Adrenal gland (tissue), 9 donors: ENCODE measurements at regions not wholly inside any gene's neighbourhood (a gene's known extent, or its start where the extent isn't known, plus 50 kb on each side); places are given as distances from the start of the nearest gene placed in this dataset.

Experiments used
- DNase-seq, 7 donors: peaks; one replicate each; pipeline ENCODE4 v3.0.0-alpha.2; 2019 to 2020
- H3K27ac ChIP-seq, 5 donors: fragments of 200-600 bp; sonication (generic) in 4 of 5; 1 replicate in 3 of 5; 2 replicates in 2 of 5; pipeline versions ENCODE4 v1.5.1 to v1.8.0; 2016 to 2020; ENCODE audit warnings: mild to moderate bottlenecking in 1 of 5
- H3K27me3 ChIP-seq: fragments of 200-600 bp; 2 replicates; pipeline ENCODE4 v1.8.0; 2021
- H3K36me3 ChIP-seq, 2 donors: fragments of 200-600 bp; replicated peaks in 1 of 2; 1 replicate in 1 of 2; 2 replicates in 1 of 2; pipeline versions ENCODE4 v1.5.1 to v1.8.0; 2018 to 2022
- H3K4me1 ChIP-seq, 2 donors: fragments of 200-600 bp; replicated peaks in 1 of 2; 1 replicate in 1 of 2; 2 replicates in 1 of 2; pipeline versions ENCODE4 v1.5.1 to v1.8.0; 2018 to 2021
- H3K4me3 ChIP-seq, 4 donors: fragments of 200-600 bp; sonication (generic) in 3 of 4; one replicate each; pipeline ENCODE4 v1.5.1; 2016 to 2018
- H3K9me3 ChIP-seq, 3 donors: fragments of 200-600 bp; sonication (generic) in 1 of 3; replicated peaks in 1 of 3; 1 replicate in 2 of 3; 2 replicates in 1 of 3; pipeline versions ENCODE4 v1.5.1 to v1.8.0; 2016 to 2021
- POLR2A ChIP-seq, 2 donors: fragments of 450-650 bp; IDR thresholded peaks; one replicate each; pipeline ENCODE4 v1.6.1; 2017; ENCODE audit warnings: antibody characterized with exemption in 2 of 2, mild to moderate bottlenecking in 2 of 2, moderate library complexity in 1 of 2
- WGBS, 4 donors: extraction: QIAGEN DNeasy Blood & Tissue Kit in 2 of 4; methylation state at CpG; one replicate each; pipeline versions ENCODE4 v1.1.5 to v1.1.7; 2013 to 2017; 5-methylcytosine and 5-hydroxymethylcytosine counted together
- intact Hi-C, 2 donors: fragments of 100-400 bp; cut with DNase I; formaldehyde crosslinking; loops; one replicate each; pipeline versions ENCODE4 v1.14.1 to v1.15.0; 2022 to 2023
- TF ChIP-seq, protein P1 (sequence below), 6 experiments: fragments of 450-650 bp in 4 of 6; fragments of 200-600 bp in 2 of 6; sonication (generic) in 1 of 6; IDR thresholded peaks; 1 replicate in 5 of 6; 2 replicates in 1 of 6; pipeline versions ENCODE4 v1.5.1 to v1.8.0; 2016 to 2021; ENCODE audit warnings: antibody characterized with exemption in 6 of 6, mild to moderate bottlenecking in 2 of 6, moderate library complexity in 1 of 6
- donor health status: healthy with polysubstance abuse.
- donor health status: Bipolar disorder and iron deficiency.
- donor health status: DM: yes; HTN: yes; CAD: no.
- donor health status: DM: no; HTN: no; CAD: no.
- donor health status: DM: no; HTN: no; CAD: no.

- no peak for DNase-seq
- Histone ChIP-seq H3K27ac (no peak overlapping the region), H3K36me3 (no peaks in the 10 kb centered on the region), H3K27me3 (no peaks in the 10 kb centered on the region), H3K4me3 (no peak overlapping the region), H3K4me1 (no peaks in the 10 kb centered on the region), H3K9me3 (no peaks in the 10 kb centered on the region)
- intact Hi-C loops: no loop called here
- TF ChIP-seq, protein P1, sequence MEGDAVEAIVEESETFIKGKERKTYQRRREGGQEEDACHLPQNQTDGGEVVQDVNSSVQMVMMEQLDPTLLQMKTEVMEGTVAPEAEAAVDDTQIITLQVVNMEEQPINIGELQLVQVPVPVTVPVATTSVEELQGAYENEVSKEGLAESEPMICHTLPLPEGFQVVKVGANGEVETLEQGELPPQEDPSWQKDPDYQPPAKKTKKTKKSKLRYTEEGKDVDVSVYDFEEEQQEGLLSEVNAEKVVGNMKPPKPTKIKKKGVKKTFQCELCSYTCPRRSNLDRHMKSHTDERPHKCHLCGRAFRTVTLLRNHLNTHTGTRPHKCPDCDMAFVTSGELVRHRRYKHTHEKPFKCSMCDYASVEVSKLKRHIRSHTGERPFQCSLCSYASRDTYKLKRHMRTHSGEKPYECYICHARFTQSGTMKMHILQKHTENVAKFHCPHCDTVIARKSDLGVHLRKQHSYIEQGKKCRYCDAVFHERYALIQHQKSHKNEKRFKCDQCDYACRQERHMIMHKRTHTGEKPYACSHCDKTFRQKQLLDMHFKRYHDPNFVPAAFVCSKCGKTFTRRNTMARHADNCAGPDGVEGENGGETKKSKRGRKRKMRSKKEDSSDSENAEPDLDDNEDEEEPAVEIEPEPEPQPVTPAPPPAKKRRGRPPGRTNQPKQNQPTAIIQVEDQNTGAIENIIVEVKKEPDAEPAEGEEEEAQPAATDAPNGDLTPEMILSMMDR (IDR thresholded peaks at IDR 0.05): no peak
- no peak for TF ChIP-seq POLR2A (IDR thresholded peaks at IDR 0.05)
- WGBS, 4 donors: 86 to 91% (median 87%) methylated on average over 5 of the region's 5 CpGs
Observed at GRCh38 chr7:16299853-16300252, 121.5 kb downstream of the CRPPA start.

DNA sequence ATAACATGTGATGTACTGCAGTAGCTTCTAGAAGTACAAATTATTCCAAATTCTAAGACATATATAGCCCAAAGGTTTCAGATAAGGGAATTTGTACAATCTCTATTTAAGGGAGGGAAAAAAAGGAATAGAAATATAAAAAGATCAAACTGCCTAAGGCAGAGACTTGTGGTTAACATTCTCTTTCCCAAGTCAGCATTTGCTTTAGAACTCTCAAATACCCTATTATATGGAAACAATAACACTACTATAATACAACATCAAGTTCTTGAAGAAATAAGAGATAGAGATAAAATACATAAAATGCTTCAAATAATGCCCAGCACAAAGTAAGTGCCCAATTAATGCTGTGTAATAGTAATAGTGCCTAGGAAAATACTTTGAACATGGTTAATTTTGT, 123.1 kb downstream of the CRPPA start:
- TF ChIP-seq POLR2A (IDR thresholded peaks at IDR 0.05): no peak
- TF ChIP-seq, protein P1 (IDR thresholded peaks at IDR 0.05): no peak
- no peak overlapping the region for H3K4me3 ChIP-seq
- no peak for DNase-seq
- intact Hi-C loops: no loop called here
- H3K27me3 ChIP-seq: no peaks in the 10 kb centered on the region
- H3K36me3 ChIP-seq: no peaks in the 10 kb centered on the region
- no peak overlapping the region for H3K27ac ChIP-seq
- no peaks in the 10 kb centered on the region for H3K4me1 ChIP-seq
- no peaks in the 10 kb centered on the region for H3K9me3 ChIP-seq

- H3K36me3 ChIP-seq: no peaks in the 10 kb centered on the region
- TF ChIP-seq POLR2A (IDR thresholded peaks at IDR 0.05): no peak
- TF ChIP-seq, protein P1 (IDR thresholded peaks at IDR 0.05): no peak
- no peak for DNase-seq
- H3K9me3 ChIP-seq: no peaks in the 10 kb centered on the region
- no peaks in the 10 kb centered on the region for H3K27me3 ChIP-seq
- H3K4me1 ChIP-seq: no peaks in the 10 kb centered on the region
- no peak overlapping the region for H3K4me3 ChIP-seq
- intact Hi-C loops: no loop called here
- H3K27ac ChIP-seq: no peak overlapping the region
- 32 to 39% (median 37%) methylated on average over 2 of the region's 2 CpGs for WGBS, 4 donors
Observed at GRCh38 chr7:16295558-16295957, 125.8 kb downstream of the CRPPA start.

GRCh38 chr7:16293669-16294425, 127.5 kb downstream of the CRPPA start:
- no peaks in the 10 kb centered on the region for H3K27me3 ChIP-seq
- no peaks in the 10 kb centered on the region for H3K36me3 ChIP-seq
- intact Hi-C loops: no loop called here
- no peak for DNase-seq
- no peak overlapping the region for H3K4me3 ChIP-seq
- H3K4me1 ChIP-seq: no peaks in the 10 kb centered on the region
- WGBS, 4 donors: 78 to 87% (median 85%) methylated on average over 3 of the region's 3 CpGs
- no peaks in the 10 kb centered on the region for H3K9me3 ChIP-seq
- H3K27ac ChIP-seq: no peak overlapping the region
- TF ChIP-seq, protein P1 (IDR thresholded peaks at IDR 0.05): no peak
- TF ChIP-seq POLR2A (IDR thresholded peaks at IDR 0.05): no peak
